HG03060 (cell line): ENCODE measurements at regions not wholly inside any gene's neighbourhood (a gene's known extent, or its start where the extent isn't known, plus 50 kb on each side); places are given as distances from the start of the nearest gene placed in this dataset.
"Not testable (repeated sequence)": the region's sequence is repeated elsewhere in the genome, so short reads cannot be mapped to it uniquely, and the experiment has no call there.

ENCODE experiments used
- ATAC-seq: cut with Tn5 transposase; IDR thresholded peaks from one replicate; pipeline ENCODE4 v1.9.1; 2021; ENCODE audit warnings: low read depth, moderate number of reproducible peaks; ENCODE audit not compliant: unreplicated experiment

- no peak for ATAC-seq
Measured at GRCh38 chr14:22143363-22143762, 445.7 kb downstream of the DAD1 start.

GRCh38 chr14:22140633-22141032 lies 448.4 kb downstream of the DAD1 start:
- no peak for ATAC-seq

GRCh38 chr14:22131749-22132476 lies 457.1 kb downstream of the DAD1 start:
- ATAC-seq = no peak

- no peak for ATAC-seq
Measured at GRCh38 chr14:22124073-22124613, 450.5 kb upstream of the OR4E1 start.

- ATAC-seq = no peak
Measured at GRCh38 chr14:22122829-22123560, 449.4 kb upstream of the OR4E1 start.

GRCh38 chr14:22122227-22122818 lies 448.7 kb upstream of the OR4E1 start:
- ATAC-seq = no peak

GRCh38 chr14:22118899-22119477 lies 445.4 kb upstream of the OR4E1 start:
- ATAC-seq = no peak

GRCh38 chr14:22113401-22113800 lies 439.8 kb upstream of the OR4E1 start:
- ATAC-seq = no peak

- ATAC-seq = no peak
Measured at GRCh38 chr14:22112004-22112403, 438.4 kb upstream of the OR4E1 start.

- ATAC-seq = no peak
Measured at GRCh38 chr14:22107753-22108152, 434.1 kb upstream of the OR4E1 start.

- ATAC-seq = no peak
Measured at GRCh38 chr14:22106700-22107697, 433.4 kb upstream of the OR4E1 start.

GRCh38 chr14:22105624-22106006 lies 432.0 kb upstream of the OR4E1 start:
- no peak for ATAC-seq

- no peak for ATAC-seq
Measured at GRCh38 chr14:22105006-22105623, 431.5 kb upstream of the OR4E1 start.

- ATAC-seq = not testable (repeated sequence)
Measured at GRCh38 chr14:22100764-22101120, 427.1 kb upstream of the OR4E1 start.

GRCh38 chr14:22099942-22100763 lies 426.5 kb upstream of the OR4E1 start:
- ATAC-seq = no peak

GRCh38 chr14:22098435-22098834 lies 424.8 kb upstream of the OR4E1 start:
- ATAC-seq = no peak

GRCh38 chr14:22097586-22098292 lies 424.1 kb upstream of the OR4E1 start:
- no peak for ATAC-seq

- ATAC-seq = no peak
Measured at GRCh38 chr14:22097072-22097471, 423.5 kb upstream of the OR4E1 start.
